Mesodermal cell (in vitro differentiated cells): ENCODE measurements at regions not wholly inside any gene's neighbourhood (a gene's known extent, or its start where the extent isn't known, plus 50 kb on each side); places are given as distances from the start of the nearest gene placed in this dataset.
"Not testable (repeated sequence)": the region's sequence is repeated elsewhere in the genome, so short reads cannot be mapped to it uniquely, and the experiment has no call there.

Experiments
- H3K27ac ChIP-seq: 2 replicates; pipeline ENCODE4 v1.7.0; 2013; ENCODE audit warnings: mild to moderate bottlenecking, low read depth, low read length, moderate library complexity; ENCODE audit not compliant: severe bottlenecking
- H3K36me3 ChIP-seq: 2 replicates; pipeline ENCODE4 v1.7.1; 2013; ENCODE audit warnings: mild to moderate bottlenecking, low read length, moderate library complexity; ENCODE audit not compliant: control insufficient read depth, insufficient read depth
- H3K4me1 ChIP-seq: one replicate; pipeline ENCODE4 v1.7.1; 2013; ENCODE audit warnings: mild to moderate bottlenecking, low read length; ENCODE audit not compliant: insufficient read depth, control insufficient read depth, poor library complexity, severe bottlenecking
- H3K4me3 ChIP-seq: 2 replicates; pipeline ENCODE4 v1.7.0; 2013; ENCODE audit warnings: low read length, control low read depth, mild to moderate bottlenecking; ENCODE audit not compliant: insufficient read depth, poor library complexity, severe bottlenecking; ENCODE audit errors: extremely low read depth
- H3K9me3 ChIP-seq: 2 replicates; pipeline ENCODE4 v1.7.1; 2013; ENCODE audit warnings: mild to moderate bottlenecking, low read length, moderate library complexity; ENCODE audit not compliant: control insufficient read depth
- WGBS, 2 experiments: methylation state at CpG; one replicate each; pipeline ENCODE4 v1.1.5; 2013; ENCODE audit warnings: missing lambda C conversion rate in 2 of 2; ENCODE audit not compliant: insufficient coverage in 2 of 2; 5-methylcytosine and 5-hydroxymethylcytosine counted together

- 100% methylated on average over 1 of the region's 1 CpG; no CpG with 5 or more reads in 1 of the 2 experiments for WGBS, 2 experiments
- Histone ChIP-seq H3K4me3 (no peak overlapping the region), H3K36me3 (no peaks in the 10 kb centered on the region), H3K9me3 (no peaks in the 10 kb centered on the region), H3K27ac (peak overlapping the region; percentile 23), H3K4me1 (peaks cover 19% of the 10 kb centered on the region)
These were observed 50.1 kb upstream of the SIRPA start for GRCh38 chr20:1845163-1845523.

GRCh38 chr20:1844325-1845162 is 50.7 kb upstream of the SIRPA start:
- H3K9me3 ChIP-seq = no peaks in the 10 kb centered on the region
- H3K36me3 ChIP-seq = no peaks in the 10 kb centered on the region
- peaks cover 17% of the 10 kb centered on the region for H3K4me1 ChIP-seq
- H3K4me3 ChIP-seq = no peak overlapping the region
- peak overlapping the region; percentile 23 for H3K27ac ChIP-seq
- WGBS, 2 experiments = 82 to 83% methylated on average over 9 to 10 of the region's 10 CpGs

- H3K4me3 ChIP-seq = no peak overlapping the region
- WGBS, 2 experiments = 89 to 100% methylated on average over 2 to 3 of the region's 7 CpGs
- H3K9me3 ChIP-seq = peaks cover 7% of the 10 kb centered on the region
- no peaks in the 10 kb centered on the region for H3K36me3 ChIP-seq
- no peak overlapping the region for H3K27ac ChIP-seq
- H3K4me1 ChIP-seq = peaks cover 17% of the 10 kb centered on the region
These were observed 52.9 kb upstream of the SIRPA start for GRCh38 chr20:1842281-1842680.

GRCh38 chr20:1841554-1842140 is 53.6 kb upstream of the SIRPA start:
- 80 to 94% methylated on average over 3 to 5 of the region's 6 CpGs for WGBS, 2 experiments
- Histone ChIP-seq H3K27ac (no peak overlapping the region), H3K4me1 (peaks cover 17% of the 10 kb centered on the region), H3K4me3 (no peak overlapping the region), H3K36me3 (no peaks in the 10 kb centered on the region), H3K9me3 (peaks cover 7% of the 10 kb centered on the region)

- H3K9me3 ChIP-seq = peaks cover 7% of the 10 kb centered on the region
- H3K36me3 ChIP-seq = no peaks in the 10 kb centered on the region
- 62 to 67% methylated on average over 3 to 5 of the region's 7 CpGs for WGBS, 2 experiments
- H3K4me1 ChIP-seq = peaks cover 17% of the 10 kb centered on the region
- H3K4me3 ChIP-seq = no peak overlapping the region
- H3K27ac ChIP-seq = peak overlapping the region; percentile 10
These were observed 54.2 kb upstream of the SIRPA start for GRCh38 chr20:1840817-1841553.

GRCh38 chr20:1839376-1840317 is 55.6 kb upstream of the SIRPA start:
- not testable (repeated sequence) for H3K36me3 ChIP-seq, H3K9me3 ChIP-seq, H3K4me3 ChIP-seq
- H3K27ac ChIP-seq = peak overlapping the region; percentile 24
- 90 to 92% methylated on average over 8 to 11 of the region's 23 CpGs for WGBS, 2 experiments
- H3K4me1 ChIP-seq = peaks cover 14% of the 10 kb centered on the region

- Histone ChIP-seq H3K36me3 (no peaks in the 10 kb centered on the region), H3K4me1 (peaks cover 21% of the 10 kb centered on the region), H3K27ac (no peak overlapping the region), H3K9me3 (peaks cover 7% of the 10 kb centered on the region), H3K4me3 (no peak overlapping the region)
- 59 to 68% methylated on average over 5 of the region's 6 CpGs for WGBS, 2 experiments
These were observed 56.5 kb upstream of the SIRPA start for GRCh38 chr20:1838556-1839279.

GRCh38 chr20:1835186-1836035 is 59.8 kb upstream of the SIRPA start:
- Histone ChIP-seq H3K27ac (no peak overlapping the region), H3K36me3 (no peaks in the 10 kb centered on the region), H3K4me1 (peaks cover 31% of the 10 kb centered on the region), H3K4me3 (no peak overlapping the region), H3K9me3 (peaks cover 7% of the 10 kb centered on the region)
- WGBS, 2 experiments = 79 to 82% methylated on average over 16 of the region's 16 CpGs
